A549 (cell line): ENCODE measurements at regions not wholly inside any gene's neighbourhood (a gene's known extent, or its start where the extent isn't known, plus 50 kb on each side); places are given as distances from the start of the nearest gene placed in this dataset.

Experiments
- CBX8 ChIP-seq: fragments of 200-600 bp; sonication (generic); IDR thresholded peaks from 2 replicates; pipeline ENCODE4 v1.6.1; 2016
- CEBPB ChIP-seq, 2 experiments: fragments of >200 bp in 1 of 2; sonication (Bioruptor Twin) in 1 of 2; formaldehyde crosslinking in 1 of 2; IDR thresholded peaks; 2 replicates each; pipeline ENCODE4 v1.6.1; 2012 to 2016
- CHD4 ChIP-seq: fragments of 200-600 bp; sonication (generic); IDR thresholded peaks from 2 replicates; pipeline ENCODE4 v1.6.1; 2016; ENCODE audit warnings: antibody characterized with exemption, mild to moderate bottlenecking, borderline replicate concordance
- EP300 ChIP-seq, 2 experiments: fragments of >200 bp; sonication (Bioruptor Twin); formaldehyde crosslinking; IDR thresholded peaks; 2 replicates in 1 of 2; 3 replicates in 1 of 2; pipeline ENCODE4 v1.6.1; 2016 to 2017
- NR3C1 ChIP-seq: fragments of >200 bp; sonication (Bioruptor Twin); formaldehyde crosslinking; IDR thresholded peaks from 3 replicates; pipeline ENCODE4 v1.6.1; 2017
- RAD21 ChIP-seq, 2 experiments: fragments of >200 bp in 1 of 2; sonication (Bioruptor Twin) in 1 of 2; formaldehyde crosslinking in 1 of 2; IDR thresholded peaks in 1 of 2; conservative IDR thresholded peaks in 1 of 2; 2 replicates in 1 of 2; 3 replicates in 1 of 2; pipeline ENCODE4 v1.6.1; 2012 to 2018; ENCODE audit warnings: inconsistent platforms in 1 of 2
- RFX5 ChIP-seq: fragments of 450-650 bp; IDR thresholded peaks from 2 replicates; pipeline ENCODE4 v1.7.1; 2014; ENCODE audit warnings: antibody characterized with exemption, mild to moderate bottlenecking, moderate library complexity
- TF ChIP-seq, protein P1 (sequence below): fragments of >200 bp; sonication (Bioruptor Twin); formaldehyde crosslinking; IDR thresholded peaks from 3 replicates; pipeline ENCODE4 v1.5.1; 2016
- TF ChIP-seq, protein P2 (sequence below): fragments of 200-600 bp; sonication (generic); IDR thresholded peaks from 2 replicates; pipeline ENCODE4 v1.6.1; 2016; ENCODE audit warnings: antibody characterized with exemption, mild to moderate bottlenecking, moderate library complexity
- TF ChIP-seq, protein P3 (sequence below): fragments of >200 bp; sonication (Bioruptor Twin); formaldehyde crosslinking; IDR thresholded peaks from 3 replicates; pipeline ENCODE4 v1.6.1; 2016

DNA sequence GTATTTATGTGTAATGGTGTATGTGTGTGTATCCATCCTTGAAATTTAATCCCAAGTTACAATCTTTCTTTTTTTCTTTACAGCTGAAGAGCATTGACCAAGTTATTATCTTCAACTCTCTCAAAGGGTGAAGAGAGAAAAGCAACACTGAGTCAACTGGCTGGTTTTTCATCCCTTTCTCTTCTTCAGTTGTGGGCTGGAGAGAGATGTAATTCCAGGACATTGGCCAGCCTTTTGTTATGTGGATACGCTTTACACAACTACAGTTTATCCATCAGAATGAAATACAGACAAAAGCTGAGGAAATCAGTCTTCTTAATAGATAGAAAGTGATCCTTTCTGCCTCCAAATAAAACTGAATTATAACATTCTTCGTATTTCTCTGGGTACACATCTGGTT is 357.0 kb upstream of the NCAM2 start:
- TF ChIP-seq RAD21 (conservative IDR thresholded peaks at IDR 0.05 in 1 of 2, IDR thresholded peaks at IDR 0.05 in 1 of 2) (no peak), RFX5 (no peak), NR3C1 (no peak), CHD4 (no peak), CEBPB (IDR thresholded peaks at IDR 0.05) (no peak), EP300 (IDR thresholded peaks at IDR 0.05) (no peak), CBX8 (no peak)
- TF ChIP-seq, protein P1, sequence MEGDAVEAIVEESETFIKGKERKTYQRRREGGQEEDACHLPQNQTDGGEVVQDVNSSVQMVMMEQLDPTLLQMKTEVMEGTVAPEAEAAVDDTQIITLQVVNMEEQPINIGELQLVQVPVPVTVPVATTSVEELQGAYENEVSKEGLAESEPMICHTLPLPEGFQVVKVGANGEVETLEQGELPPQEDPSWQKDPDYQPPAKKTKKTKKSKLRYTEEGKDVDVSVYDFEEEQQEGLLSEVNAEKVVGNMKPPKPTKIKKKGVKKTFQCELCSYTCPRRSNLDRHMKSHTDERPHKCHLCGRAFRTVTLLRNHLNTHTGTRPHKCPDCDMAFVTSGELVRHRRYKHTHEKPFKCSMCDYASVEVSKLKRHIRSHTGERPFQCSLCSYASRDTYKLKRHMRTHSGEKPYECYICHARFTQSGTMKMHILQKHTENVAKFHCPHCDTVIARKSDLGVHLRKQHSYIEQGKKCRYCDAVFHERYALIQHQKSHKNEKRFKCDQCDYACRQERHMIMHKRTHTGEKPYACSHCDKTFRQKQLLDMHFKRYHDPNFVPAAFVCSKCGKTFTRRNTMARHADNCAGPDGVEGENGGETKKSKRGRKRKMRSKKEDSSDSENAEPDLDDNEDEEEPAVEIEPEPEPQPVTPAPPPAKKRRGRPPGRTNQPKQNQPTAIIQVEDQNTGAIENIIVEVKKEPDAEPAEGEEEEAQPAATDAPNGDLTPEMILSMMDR, result no peak
- TF ChIP-seq, protein P2, sequence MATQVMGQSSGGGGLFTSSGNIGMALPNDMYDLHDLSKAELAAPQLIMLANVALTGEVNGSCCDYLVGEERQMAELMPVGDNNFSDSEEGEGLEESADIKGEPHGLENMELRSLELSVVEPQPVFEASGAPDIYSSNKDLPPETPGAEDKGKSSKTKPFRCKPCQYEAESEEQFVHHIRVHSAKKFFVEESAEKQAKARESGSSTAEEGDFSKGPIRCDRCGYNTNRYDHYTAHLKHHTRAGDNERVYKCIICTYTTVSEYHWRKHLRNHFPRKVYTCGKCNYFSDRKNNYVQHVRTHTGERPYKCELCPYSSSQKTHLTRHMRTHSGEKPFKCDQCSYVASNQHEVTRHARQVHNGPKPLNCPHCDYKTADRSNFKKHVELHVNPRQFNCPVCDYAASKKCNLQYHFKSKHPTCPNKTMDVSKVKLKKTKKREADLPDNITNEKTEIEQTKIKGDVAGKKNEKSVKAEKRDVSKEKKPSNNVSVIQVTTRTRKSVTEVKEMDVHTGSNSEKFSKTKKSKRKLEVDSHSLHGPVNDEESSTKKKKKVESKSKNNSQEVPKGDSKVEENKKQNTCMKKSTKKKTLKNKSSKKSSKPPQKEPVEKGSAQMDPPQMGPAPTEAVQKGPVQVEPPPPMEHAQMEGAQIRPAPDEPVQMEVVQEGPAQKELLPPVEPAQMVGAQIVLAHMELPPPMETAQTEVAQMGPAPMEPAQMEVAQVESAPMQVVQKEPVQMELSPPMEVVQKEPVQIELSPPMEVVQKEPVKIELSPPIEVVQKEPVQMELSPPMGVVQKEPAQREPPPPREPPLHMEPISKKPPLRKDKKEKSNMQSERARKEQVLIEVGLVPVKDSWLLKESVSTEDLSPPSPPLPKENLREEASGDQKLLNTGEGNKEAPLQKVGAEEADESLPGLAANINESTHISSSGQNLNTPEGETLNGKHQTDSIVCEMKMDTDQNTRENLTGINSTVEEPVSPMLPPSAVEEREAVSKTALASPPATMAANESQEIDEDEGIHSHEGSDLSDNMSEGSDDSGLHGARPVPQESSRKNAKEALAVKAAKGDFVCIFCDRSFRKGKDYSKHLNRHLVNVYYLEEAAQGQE, result no peak
- TF ChIP-seq, protein P3, sequence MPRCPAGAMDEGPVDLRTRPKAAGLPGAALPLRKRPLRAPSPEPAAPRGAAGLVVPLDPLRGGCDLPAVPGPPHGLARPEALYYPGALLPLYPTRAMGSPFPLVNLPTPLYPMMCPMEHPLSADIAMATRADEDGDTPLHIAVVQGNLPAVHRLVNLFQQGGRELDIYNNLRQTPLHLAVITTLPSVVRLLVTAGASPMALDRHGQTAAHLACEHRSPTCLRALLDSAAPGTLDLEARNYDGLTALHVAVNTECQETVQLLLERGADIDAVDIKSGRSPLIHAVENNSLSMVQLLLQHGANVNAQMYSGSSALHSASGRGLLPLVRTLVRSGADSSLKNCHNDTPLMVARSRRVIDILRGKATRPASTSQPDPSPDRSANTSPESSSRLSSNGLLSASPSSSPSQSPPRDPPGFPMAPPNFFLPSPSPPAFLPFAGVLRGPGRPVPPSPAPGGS, result no peak
